ENCODE measurements at regions not wholly inside any gene's neighbourhood (a gene's known extent, or its start where the extent isn't known, plus 50 kb on each side); places are given as distances from the start of the nearest gene placed in this dataset.

- TF ChIP-seq POLR2A (IDR thresholded peaks at IDR 0.05) (no peak), CTCF (IDR thresholded peaks at IDR 0.05) (no peak)
Observed at GRCh38 chr6:145274083-145274482, 461.2 kb downstream of the EPM2A start.
